ENCODE measurements at regions not wholly inside any gene's neighbourhood (a gene's known extent, or its start where the extent isn't known, plus 50 kb on each side); places are given as distances from the start of the nearest gene placed in this dataset.

- TF ChIP-seq EZH2 (IDR thresholded peaks at IDR 0.05) (no peak), POLR2AphosphoS5 (IDR thresholded peaks at IDR 0.05; ENCODE audit: borderline replicate concordance, low read depth, low read length) (no peak), FOXP2 (optimal IDR thresholded peaks at IDR 0.05; ENCODE audit: control extremely low read depth, extremely low read length, insufficient read depth) (no peak)
Measured at GRCh38 chr4:167406181-167406580, 171.9 kb upstream of the SPOCK3 start.
